H1 (cell line): ENCODE measurements at regions not wholly inside any gene's neighbourhood (a gene's known extent, or its start where the extent isn't known, plus 50 kb on each side); places are given as distances from the start of the nearest gene placed in this dataset.

Source experiments
- CTCF ChIP-seq, 3 experiments: IDR thresholded peaks; 1 replicate in 2 of 3; 2 replicates in 1 of 3; pipeline versions ENCODE4 v1.5.1 to v1.6.1; 2011; ENCODE audit warnings: low read length in 3 of 3, mild to moderate bottlenecking in 3 of 3, inconsistent platforms in 2 of 3, low read depth in 1 of 3, moderate library complexity in 1 of 3; ENCODE audit not compliant: insufficient read depth in 1 of 3; ENCODE audit errors: control extremely low read depth in 1 of 3
- JUND ChIP-seq: IDR thresholded peaks from 2 replicates; pipeline ENCODE4 v1.6.1; 2011; ENCODE audit warnings: mild to moderate bottlenecking, improper control_type of control experiment, low read length
- RBBP5 ChIP-seq: IDR thresholded peaks from 2 replicates; pipeline ENCODE4 v1.7.1; 2012; ENCODE audit warnings: low read depth, mild to moderate bottlenecking, inconsistent platforms, low read length, moderate library complexity, borderline replicate concordance
- RNF2 ChIP-seq: fragments of 200-900, 300-1000 bp; sonication (generic); IDR thresholded peaks from 2 replicates; pipeline ENCODE4 v1.7.1; 2016; ENCODE audit warnings: borderline replicate concordance, low read depth, mild to moderate bottlenecking, antibody characterized with exemption, low read length; ENCODE audit not compliant: poor library complexity, severe bottlenecking; ENCODE audit errors: missing control alignments
- TBP ChIP-seq: IDR thresholded peaks from 2 replicates; pipeline ENCODE4 v1.6.1; 2011; ENCODE audit warnings: low read depth, low read length, improper control_type of control experiment

DNA sequence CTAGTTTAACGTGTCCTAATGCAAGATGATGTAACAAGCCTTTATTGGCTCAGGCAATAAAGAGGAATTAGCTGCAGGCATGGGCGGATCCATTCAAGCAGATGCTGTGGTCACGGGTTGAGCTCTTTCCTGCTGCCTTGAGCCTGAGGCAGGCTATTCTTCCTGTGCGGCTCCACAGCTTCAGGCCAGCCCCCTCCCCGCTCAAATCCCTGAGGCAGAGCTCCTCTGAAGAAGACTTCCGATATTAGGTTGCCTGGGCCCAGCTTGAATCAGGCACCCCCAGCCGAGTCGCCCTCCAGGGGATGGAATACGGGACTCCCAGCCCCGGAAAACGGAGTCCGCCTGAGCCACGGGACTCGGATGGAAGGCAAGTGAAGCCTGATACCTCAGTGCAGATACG is 95.0 kb upstream of the RUFY1 start (continued):
- no peak for TF ChIP-seq CTCF (IDR thresholded peaks at IDR 0.05; ENCODE audit: control extremely low read depth in 1 of 3, insufficient read depth in 1 of 3, low read depth in 1 of 3, low read length in 3 of 3)
- TF ChIP-seq TBP, result no peak
- TF ChIP-seq RBBP5, result no peak
- TF ChIP-seq RNF2, result no peak
- TF ChIP-seq JUND, result no peak
